Loucy (cell line): ENCODE measurements at regions not wholly inside any gene's neighbourhood (a gene's known extent, or its start where the extent isn't known, plus 50 kb on each side); places are given as distances from the start of the nearest gene placed in this dataset.

Experiments used
- H2AFZ ChIP-seq: fragments of 200-600 bp; sonication (generic); 2 replicates; pipeline ENCODE4 v1.6.0; 2016; ENCODE audit warnings: antibody characterized with exemption, mild to moderate bottlenecking, low read length, moderate library complexity
- H3F3A ChIP-seq: fragments of 200-600 bp; 2 replicates; pipeline ENCODE4 v1.6.0; 2016; ENCODE audit warnings: antibody characterized with exemption, low read depth, mild to moderate bottlenecking
- H3K27me3 ChIP-seq: fragments of 200-600 bp; sonication (generic); 2 replicates; pipeline ENCODE4 v1.6.1; 2014; ENCODE audit warnings: low read length, mild to moderate bottlenecking; ENCODE audit not compliant: insufficient read depth, poor library complexity, severe bottlenecking
- H3K36me3 ChIP-seq: fragments of 200-600 bp; sonication (generic); 2 replicates; pipeline ENCODE4 v1.6.1; 2016; ENCODE audit warnings: low read length; ENCODE audit not compliant: insufficient read depth
- H3K4me1 ChIP-seq: fragments of 200-600 bp; sonication (generic); 2 replicates; pipeline ENCODE4 v1.5.1; 2014; ENCODE audit warnings: low read length, mild to moderate bottlenecking; ENCODE audit not compliant: insufficient read depth, poor library complexity, severe bottlenecking
- H3K4me2 ChIP-seq: fragments of 200-600 bp; sonication (generic); 2 replicates; pipeline ENCODE4 v1.6.0; 2014; ENCODE audit warnings: antibody characterized with exemption, low read length, low read depth, mild to moderate bottlenecking; ENCODE audit not compliant: poor library complexity, severe bottlenecking
- H3K4me3 ChIP-seq: fragments of 200-600 bp; sonication (generic); 2 replicates; pipeline ENCODE4 v1.5.1; 2014; ENCODE audit warnings: low read length, mild to moderate bottlenecking, mixed read lengths; ENCODE audit not compliant: poor library complexity, severe bottlenecking
- H3K79me2 ChIP-seq: fragments of 200-600 bp; sonication (generic); 2 replicates; pipeline ENCODE4 v1.6.1; 2014; ENCODE audit warnings: low read length; ENCODE audit not compliant: insufficient read depth
- H3K9ac ChIP-seq: fragments of 200-600 bp; sonication (generic); 2 replicates; pipeline ENCODE4 v1.6.0; 2014; ENCODE audit warnings: mild to moderate bottlenecking, low read depth, low read length, moderate library complexity; ENCODE audit not compliant: poor library complexity, severe bottlenecking
- H3K9me2 ChIP-seq: fragments of 200-600 bp; sonication (generic); replicated peaks from 2 replicates; pipeline ENCODE4 v1.6.1; 2016; ENCODE audit warnings: low read depth, low read length, mixed read lengths
- H3K9me3 ChIP-seq: fragments of 200-600 bp; sonication (generic); 2 replicates; pipeline ENCODE4 v1.6.1; 2014; ENCODE audit warnings: mild to moderate bottlenecking, antibody characterized with exemption, low read length, low read depth; ENCODE audit not compliant: insufficient read depth
- H4K20me1 ChIP-seq: fragments of 200-600 bp; sonication (generic); 2 replicates; pipeline ENCODE4 v1.6.0; 2014; ENCODE audit warnings: antibody characterized with exemption, low read length, mild to moderate bottlenecking; ENCODE audit not compliant: insufficient read depth, poor library complexity, severe bottlenecking
- CTCF ChIP-seq: fragments of 200-600 bp; sonication (generic); conservative IDR thresholded peaks from 2 replicates; pipeline ENCODE4 v1.5.1; 2014; ENCODE audit warnings: mild to moderate bottlenecking, antibody characterized with exemption, low read length
- EZH2phosphoT487 ChIP-seq: fragments of 200-600 bp; IDR thresholded peaks from 2 replicates; pipeline ENCODE4 v1.6.1; 2018; ENCODE audit warnings: antibody characterized with exemption, mild to moderate bottlenecking, moderate library complexity, borderline replicate concordance

DNA sequence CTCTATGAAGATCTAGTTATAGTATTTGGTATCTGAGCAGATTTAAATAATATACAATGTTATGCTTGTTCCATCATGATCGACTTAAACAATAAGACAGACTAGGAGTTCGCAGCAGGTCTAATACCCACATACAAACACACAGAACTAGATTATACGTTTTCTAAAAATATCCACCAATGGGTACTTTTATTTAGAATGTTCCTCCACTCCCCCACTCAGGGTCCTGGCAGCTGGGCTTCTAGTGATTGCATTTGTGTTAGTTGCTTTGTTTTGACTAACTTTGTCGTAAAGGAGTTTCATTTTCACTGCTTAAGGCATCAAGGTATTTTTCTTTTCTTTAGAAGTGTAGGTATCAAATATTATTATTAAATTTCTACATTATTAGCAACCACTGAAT, 91.4 kb downstream of the RPRM start:
- Histone ChIP-seq H3K4me1 (no peaks in the 10 kb centered on the region), H3F3A (no peaks in the 10 kb centered on the region), H3K9ac (no peak overlapping the region), H3K36me3 (no peaks in the 10 kb centered on the region), H2AFZ (no peak overlapping the region), H4K20me1 (no peaks in the 10 kb centered on the region), H3K27me3 (no peaks in the 10 kb centered on the region), H3K79me2 (no peaks in the 10 kb centered on the region), H3K9me3 (no peaks in the 10 kb centered on the region; the same call in 1 of the 2 replicates), H3K9me2 (no peaks in the 10 kb centered on the region), H3K4me3 (no peak overlapping the region), H3K4me2 (no peak overlapping the region)
- TF ChIP-seq CTCF, result no peak
- no peak for TF ChIP-seq EZH2phosphoT487

GRCh38 chr2:153386481-153386897, 92.1 kb downstream of the RPRM start:
- no peaks in the 10 kb centered on the region for H3F3A ChIP-seq
- no peaks in the 10 kb centered on the region for H4K20me1 ChIP-seq
- H3K36me3 ChIP-seq, result no peaks in the 10 kb centered on the region
- H3K79me2 ChIP-seq, result no peaks in the 10 kb centered on the region
- H3K4me2 ChIP-seq, result no peak overlapping the region
- no peak overlapping the region for H3K4me3 ChIP-seq
- H3K4me1 ChIP-seq, result no peaks in the 10 kb centered on the region
- no peaks in the 10 kb centered on the region; the same call in 1 of the 2 replicates for H3K9me3 ChIP-seq
- no peak for TF ChIP-seq CTCF
- no peak for TF ChIP-seq EZH2phosphoT487
- H3K9me2 ChIP-seq, result no peaks in the 10 kb centered on the region
- no peak overlapping the region for H2AFZ ChIP-seq
- H3K9ac ChIP-seq, result no peak overlapping the region
- no peaks in the 10 kb centered on the region for H3K27me3 ChIP-seq

DNA sequence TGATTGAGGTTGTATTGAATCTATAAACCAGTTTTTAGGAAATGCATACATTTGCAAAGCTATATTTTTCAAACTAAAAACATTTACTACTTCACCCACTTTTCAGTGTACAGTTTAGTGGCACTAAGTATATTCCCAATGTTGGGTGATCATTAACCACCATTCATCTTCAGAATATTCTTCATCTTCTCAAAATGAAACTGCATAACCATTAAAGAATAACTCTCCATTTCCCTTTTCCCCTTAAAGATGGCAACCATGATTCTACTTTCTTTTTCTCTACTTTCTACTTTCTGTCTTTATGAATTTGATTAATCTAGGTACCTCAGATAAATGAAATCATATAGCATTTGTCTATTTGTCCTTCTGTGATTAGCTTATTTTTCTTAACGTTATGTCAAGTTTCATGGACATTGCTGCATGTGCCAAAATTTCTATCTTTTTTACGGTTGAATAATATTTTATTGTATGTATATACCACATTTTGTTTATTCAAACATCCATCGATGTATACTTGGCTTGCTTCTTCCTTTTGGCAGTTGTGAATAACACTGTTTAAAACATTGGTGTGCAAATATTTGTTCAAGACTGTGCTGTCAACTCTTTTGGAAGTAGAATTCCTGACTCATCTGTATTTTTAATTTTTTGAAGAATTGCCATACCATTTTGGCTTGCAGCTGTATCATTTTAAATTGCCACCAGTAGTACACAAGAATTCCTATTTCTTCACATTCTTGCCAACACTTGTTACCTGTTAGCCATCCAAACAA, 104.9 kb downstream of the RPRM start:
- Histone ChIP-seq H3K79me2 (no peaks in the 10 kb centered on the region), H3K4me1 (no peaks in the 10 kb centered on the region), H3K4me2 (no peak overlapping the region), H3K4me3 (no peak overlapping the region), H3K9ac (no peak overlapping the region), H4K20me1 (no peaks in the 10 kb centered on the region), H3K9me2 (no peaks in the 10 kb centered on the region), H3K36me3 (no peaks in the 10 kb centered on the region), H3F3A (no peaks in the 10 kb centered on the region), H3K9me3 (no peaks in the 10 kb centered on the region), H3K27me3 (no peaks in the 10 kb centered on the region), H2AFZ (no peak overlapping the region)
- TF ChIP-seq EZH2phosphoT487 (no peak), CTCF (no peak)
